GM12864 (cell line): ENCODE measurements at regions not wholly inside any gene's neighbourhood (a gene's known extent, or its start where the extent isn't known, plus 50 kb on each side); places are given as distances from the start of the nearest gene placed in this dataset.

ENCODE experiments used
- DNase-seq: peaks from one replicate; pipeline ENCODE4 v3.0.0-alpha.2; 2011; ENCODE audit warnings: low read depth
- H3K4me3 ChIP-seq: 2 replicates; pipeline ENCODE4 v1.5.1; 2011; ENCODE audit warnings: mild to moderate bottlenecking, low read depth, low read length, control low read depth
- CTCF ChIP-seq: IDR thresholded peaks from 2 replicates; pipeline ENCODE4 v1.5.1; 2011; ENCODE audit warnings: low read depth, mild to moderate bottlenecking, moderate library complexity, low read length, control low read depth, inconsistent platforms; ENCODE audit errors: missing control alignments

DNA sequence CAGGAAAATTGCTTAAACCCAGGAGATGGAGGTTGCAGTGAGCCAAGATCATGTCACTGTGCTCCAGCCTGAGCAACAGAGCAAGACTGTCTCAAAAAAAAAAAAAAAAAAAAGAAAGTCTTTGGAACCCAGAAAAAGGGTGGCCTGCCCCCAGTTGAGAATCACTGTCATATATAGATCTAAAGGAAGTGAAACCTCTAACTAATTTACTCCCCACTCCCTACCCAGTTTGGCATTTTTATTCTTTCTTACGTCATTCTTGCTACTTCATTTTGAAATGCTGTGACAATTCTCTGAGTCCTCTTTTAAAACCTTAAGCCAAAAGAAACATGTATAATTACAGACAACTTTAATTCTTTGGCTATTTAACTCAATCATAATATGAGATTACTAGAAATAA is 254.8 kb downstream of the CDC5L start:
- DNase-seq, result no peak
- no peak for TF ChIP-seq CTCF
- no peak overlapping the region for H3K4me3 ChIP-seq

DNA sequence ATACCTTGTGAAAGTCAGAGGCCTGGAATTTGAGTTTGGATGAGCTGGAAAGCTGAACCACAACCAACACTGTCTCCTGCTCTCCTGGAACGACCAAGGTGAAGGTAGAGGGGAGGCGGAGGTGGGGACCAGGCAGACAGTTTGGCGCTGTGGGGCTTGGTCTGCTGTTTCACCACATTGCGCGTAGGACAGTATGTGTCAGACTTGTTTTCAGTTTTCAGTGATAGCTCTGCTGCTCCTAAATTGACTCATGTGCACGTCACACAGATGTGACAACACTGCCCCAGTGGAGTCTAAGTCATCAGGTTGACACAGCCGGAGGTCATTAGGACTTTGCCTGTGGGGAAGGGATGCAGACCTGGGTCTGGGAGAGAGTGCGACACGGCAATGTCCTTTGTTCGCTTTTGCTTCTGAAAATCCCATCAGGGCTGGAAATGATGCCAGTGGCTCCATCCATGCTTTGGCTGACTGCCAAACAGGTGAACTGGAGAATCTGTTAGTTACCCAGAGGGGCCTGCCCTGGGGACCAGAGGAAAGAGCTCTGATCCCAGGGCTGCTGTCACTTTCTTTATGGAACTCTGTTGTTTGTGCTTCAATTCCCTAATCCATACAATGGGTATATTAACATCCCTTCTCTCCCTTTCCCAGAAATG is 255.5 kb downstream of the CDC5L start:
- H3K4me3 ChIP-seq, result no peak overlapping the region
- no peak for TF ChIP-seq CTCF
- DNase-seq, result no peak

DNA sequence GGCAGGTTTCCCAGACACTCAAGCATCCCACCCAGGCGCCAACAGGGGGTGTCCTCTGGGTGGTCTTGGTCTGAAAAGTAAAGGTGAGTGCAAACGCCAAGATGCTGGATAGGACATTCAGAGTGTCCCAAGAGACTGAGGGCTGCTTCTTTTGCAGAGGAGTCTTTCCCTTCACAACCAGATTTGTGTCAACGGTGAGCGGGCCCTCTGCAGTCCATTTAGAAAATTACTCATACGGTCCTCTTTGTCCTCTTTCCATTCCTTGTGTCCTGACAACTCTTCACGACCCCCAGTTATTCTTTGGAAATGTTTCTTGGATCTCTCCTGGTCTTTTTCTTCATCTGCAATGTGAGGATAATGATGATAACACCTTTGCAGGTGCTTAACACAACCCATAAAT is 257.8 kb downstream of the CDC5L start:
- DNase-seq, result no peak
- TF ChIP-seq CTCF, result no peak
- no peak overlapping the region for H3K4me3 ChIP-seq

GRCh38 chr6:44646355-44646754 is 258.8 kb downstream of the CDC5L start:
- TF ChIP-seq CTCF, result no peak
- no peak for DNase-seq
- H3K4me3 ChIP-seq, result no peak overlapping the region

DNA sequence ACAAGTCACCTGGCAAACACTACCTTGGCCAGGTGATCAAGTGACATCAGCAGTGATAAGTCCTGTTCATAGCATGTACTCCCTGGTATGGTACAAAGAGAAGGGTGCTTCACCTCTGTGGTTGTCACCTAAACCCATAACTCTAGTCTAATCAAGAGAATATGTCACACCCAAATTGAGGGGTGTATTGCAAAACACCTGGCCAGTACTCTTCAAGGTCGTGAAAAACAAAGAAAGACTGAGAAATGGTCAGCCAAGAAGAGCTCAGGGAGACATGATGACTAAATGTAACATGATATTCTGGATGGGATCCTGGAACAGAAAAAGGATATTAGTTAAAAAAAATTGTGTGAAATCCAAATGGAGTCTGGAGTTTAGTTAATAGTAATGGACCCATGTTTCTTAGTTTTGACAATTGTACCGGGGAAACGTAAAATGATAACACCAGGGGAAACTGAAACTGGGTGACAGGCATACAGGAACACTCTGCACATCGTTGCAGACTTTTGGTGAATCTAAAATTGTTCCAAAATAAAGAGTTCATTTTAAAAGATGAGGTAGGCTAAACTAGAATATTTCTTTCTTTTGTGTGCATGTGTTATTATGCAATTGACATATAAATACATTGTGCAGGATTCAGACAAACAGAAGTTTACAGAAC is 262.0 kb downstream of the CDC5L start:
- DNase-seq, result no peak

GRCh38 chr6:44650495-44650894 is 263.0 kb downstream of the CDC5L start:
- no peak for DNase-seq
- no peak for TF ChIP-seq CTCF
- no peak overlapping the region for H3K4me3 ChIP-seq

More for the DNA sequence above, 262.0 kb downstream of the CDC5L start:
- H3K4me3 ChIP-seq, result no peak overlapping the region
- TF ChIP-seq CTCF, result no peak

DNA sequence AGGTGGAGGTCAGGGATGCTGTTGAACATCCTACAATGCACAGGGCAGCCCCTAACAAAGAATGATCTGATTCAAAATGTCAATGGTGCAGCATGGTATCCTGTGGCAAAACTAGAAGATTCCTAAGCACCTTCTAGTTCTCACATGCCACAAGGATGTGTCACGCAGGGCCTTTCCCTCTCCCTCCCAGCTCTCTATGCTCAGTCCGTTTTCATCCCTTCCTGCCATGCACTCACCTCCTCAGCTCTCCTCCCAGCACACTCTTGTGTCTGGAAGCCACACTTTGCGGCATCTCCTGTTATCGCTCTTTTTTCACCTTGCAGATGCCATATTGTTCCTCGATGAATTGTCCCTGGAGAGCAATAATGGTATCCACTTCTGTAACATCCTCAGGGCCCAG is 263.4 kb downstream of the CDC5L start:
- DNase-seq, result no peak

More for the DNA sequence above, 263.4 kb downstream of the CDC5L start:
- no peak for TF ChIP-seq CTCF
- H3K4me3 ChIP-seq, result no peak overlapping the region
